ENCODE measurements at regions not wholly inside any gene's neighbourhood (a gene's known extent, or its start where the extent isn't known, plus 50 kb on each side); places are given as distances from the start of the nearest gene placed in this dataset.

DNA sequence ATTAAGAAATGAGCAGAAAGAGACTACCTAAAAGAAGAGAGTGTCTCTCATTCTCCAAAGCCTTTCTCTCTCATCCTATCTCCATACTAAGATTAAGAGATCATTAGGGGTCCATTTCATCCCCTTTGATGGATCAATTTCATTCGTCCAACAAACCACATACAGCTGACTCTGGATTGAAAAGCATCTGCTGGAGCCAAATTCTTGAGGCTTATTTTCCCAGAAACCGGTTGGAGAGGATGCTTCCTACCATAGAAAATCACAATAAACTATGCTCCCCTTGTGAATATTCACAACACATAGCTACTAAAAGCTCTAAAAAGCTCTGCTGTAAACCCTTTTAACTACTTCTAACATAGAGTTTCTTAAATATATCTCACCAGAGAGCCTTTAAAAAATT is 755.0 kb upstream of the ZNF608 start:
- H3K36me3 Mint-ChIP-seq = peaks cover 0 to 2% (median 0%) of the 10 kb centered on the region in 3 donors
- no peak for DNase-seq
- POLR2A ChIA-PET = no interaction called here
- no peak for ATAC-seq
- no peak overlapping the region for H3K4me3 Mint-ChIP-seq
- no peaks in the 10 kb centered on the region for H3K4me1 Mint-ChIP-seq
- H3K27ac Mint-ChIP-seq = no peak overlapping the region
- peaks cover 0 to 23% (median 0%) of the 10 kb centered on the region in 9 donors for H3K9me3 Mint-ChIP-seq
- peaks cover 0 to 1% (median 0%) of the 10 kb centered on the region in 5 donors for H3K27me3 Mint-ChIP-seq

GRCh38 chr5:125503946-125504345 is 757.5 kb upstream of the ZNF608 start:
- DNase-seq (no peak), ATAC-seq (no peak)
- no peak overlapping the region for H3K27ac Mint-ChIP-seq
- no peak overlapping the region for H3K4me3 Mint-ChIP-seq
- H3K27me3 Mint-ChIP-seq = peaks cover 0 to 1% (median 0%) of the 10 kb centered on the region in 5 donors
- peaks cover 0 to 2% (median 0%) of the 10 kb centered on the region in 3 donors for H3K36me3 Mint-ChIP-seq
- peaks cover 0 to 5% (median 2%) of the 10 kb centered on the region in 9 donors for H3K9me3 Mint-ChIP-seq
- POLR2A ChIA-PET = no interaction called here
- H3K4me1 Mint-ChIP-seq = no peaks in the 10 kb centered on the region

DNA sequence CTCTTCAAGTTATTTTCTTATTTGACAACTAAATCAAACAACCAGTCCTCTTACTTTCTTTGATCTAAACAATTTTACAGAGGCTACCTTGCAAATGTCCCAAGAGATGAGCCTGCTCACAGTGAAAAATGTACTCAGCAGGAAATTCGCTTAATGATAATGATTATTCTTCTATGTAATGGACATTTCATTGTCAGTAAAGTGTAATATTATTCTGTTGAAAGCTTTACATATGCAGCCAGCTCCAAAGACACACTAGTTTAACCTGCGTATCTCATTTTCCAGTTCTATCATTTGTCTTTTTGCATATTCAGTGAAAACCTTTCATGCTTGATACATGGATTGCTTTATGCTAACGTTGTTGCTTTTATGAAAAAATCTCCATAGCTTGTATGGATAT is 758.7 kb upstream of the ZNF608 start:
- Mint-ChIP-seq H3K9me3 (peaks cover 0 to 5% (median 0%) of the 10 kb centered on the region in 9 donors), H3K36me3 (peaks cover 0 to 2% (median 0%) of the 10 kb centered on the region in 3 donors), H3K27ac (no peak overlapping the region), H3K27me3 (peaks cover 0 to 1% (median 0%) of the 10 kb centered on the region in 5 donors), H3K4me1 (no peaks in the 10 kb centered on the region), H3K4me3 (no peak overlapping the region)
- no peak for DNase-seq
- POLR2A ChIA-PET = no interaction called here
- no peak for ATAC-seq

DNA sequence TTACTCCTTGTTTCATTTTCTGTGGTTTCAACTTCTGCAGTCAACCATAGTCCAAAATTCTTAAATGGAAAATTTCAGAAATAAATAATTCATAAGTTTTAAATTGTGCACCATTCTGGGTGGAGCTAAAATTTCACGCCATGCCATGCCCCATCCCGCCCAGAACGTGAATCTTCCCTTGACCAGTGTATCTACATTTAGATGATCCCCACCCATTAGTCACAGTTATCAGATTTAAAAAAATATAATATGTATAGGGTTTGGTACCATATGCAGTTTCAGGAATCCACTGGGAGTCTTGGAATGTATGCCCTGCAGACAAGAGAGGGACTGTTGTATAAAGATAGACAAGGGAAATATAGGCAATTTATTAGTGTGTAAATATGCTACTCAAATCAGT is 759.7 kb upstream of the ZNF608 start:
- no peak for ATAC-seq
- Mint-ChIP-seq H3K27me3 (peaks cover 0 to 1% (median 0%) of the 10 kb centered on the region in 5 donors), H3K36me3 (peaks cover 0 to 2% (median 0%) of the 10 kb centered on the region in 3 donors), H3K27ac (no peak overlapping the region), H3K4me3 (no peak overlapping the region), H3K9me3 (peaks cover 0 to 5% (median 0%) of the 10 kb centered on the region in 9 donors), H3K4me1 (no peaks in the 10 kb centered on the region)
- DNase-seq = no peak
- POLR2A ChIA-PET = no interaction called here

GRCh38 chr5:125508225-125508624 is 761.8 kb upstream of the ZNF608 start:
- peaks cover 0 to 10% (median 2%) of the 10 kb centered on the region in 9 donors for H3K9me3 Mint-ChIP-seq
- H3K4me3 Mint-ChIP-seq = no peak overlapping the region
- POLR2A ChIA-PET = no interaction called here
- H3K27me3 Mint-ChIP-seq = peaks cover 0 to 1% (median 0%) of the 10 kb centered on the region in 5 donors
- H3K4me1 Mint-ChIP-seq = no peaks in the 10 kb centered on the region
- DNase-seq (no peak), ATAC-seq (no peak)
- H3K36me3 Mint-ChIP-seq = no peaks in the 10 kb centered on the region
- no peak overlapping the region for H3K27ac Mint-ChIP-seq

- Mint-ChIP-seq H3K27me3 (no peaks in the 10 kb centered on the region), H3K36me3 (no peaks in the 10 kb centered on the region), H3K27ac (no peak overlapping the region), H3K4me3 (no peak overlapping the region), H3K4me1 (no peaks in the 10 kb centered on the region), H3K9me3 (peaks cover 0 to 10% (median 2%) of the 10 kb centered on the region in 9 donors)
- POLR2A ChIA-PET = no interaction called here
- DNase-seq (no peak), ATAC-seq (no peak)
Measured at GRCh38 chr5:125510651-125511050, 764.2 kb upstream of the ZNF608 start.

DNA sequence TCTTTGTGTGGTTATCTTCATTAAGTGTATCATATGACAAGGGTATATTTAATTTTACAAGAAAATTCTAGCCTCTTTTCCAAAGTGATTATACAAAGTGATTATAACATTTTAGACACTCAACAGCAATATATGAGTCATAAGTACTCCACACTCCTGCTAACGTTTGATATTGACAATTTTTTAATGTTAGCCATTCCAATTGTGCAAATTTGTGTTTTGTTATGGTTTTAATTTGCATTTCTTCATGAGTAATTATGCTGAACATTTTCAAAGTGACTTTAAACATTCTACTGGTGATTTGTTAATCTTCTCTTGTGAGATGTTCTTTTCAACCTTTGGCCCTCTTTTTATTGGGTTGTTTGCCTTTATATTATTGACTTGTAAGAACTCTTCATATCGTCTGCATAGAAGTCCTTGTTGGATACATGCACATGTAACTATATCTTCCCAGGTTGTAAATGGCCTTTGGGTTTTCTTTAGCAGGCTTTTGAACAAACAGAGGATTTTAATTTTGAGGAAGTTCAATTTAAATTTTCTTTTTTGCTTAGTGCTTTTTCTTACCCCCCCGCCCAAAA is 771.6 kb upstream of the ZNF608 start:
- H3K27ac Mint-ChIP-seq = no peak overlapping the region
- no peak overlapping the region for H3K4me3 Mint-ChIP-seq
- ATAC-seq (no peak), DNase-seq (no peak)
- peaks cover 0 to 11% (median 0%) of the 10 kb centered on the region in 9 donors for H3K9me3 Mint-ChIP-seq
- no peaks in the 10 kb centered on the region for H3K4me1 Mint-ChIP-seq
- no peaks in the 10 kb centered on the region for H3K27me3 Mint-ChIP-seq
- H3K36me3 Mint-ChIP-seq = no peaks in the 10 kb centered on the region
- POLR2A ChIA-PET = no interaction called here

DNA sequence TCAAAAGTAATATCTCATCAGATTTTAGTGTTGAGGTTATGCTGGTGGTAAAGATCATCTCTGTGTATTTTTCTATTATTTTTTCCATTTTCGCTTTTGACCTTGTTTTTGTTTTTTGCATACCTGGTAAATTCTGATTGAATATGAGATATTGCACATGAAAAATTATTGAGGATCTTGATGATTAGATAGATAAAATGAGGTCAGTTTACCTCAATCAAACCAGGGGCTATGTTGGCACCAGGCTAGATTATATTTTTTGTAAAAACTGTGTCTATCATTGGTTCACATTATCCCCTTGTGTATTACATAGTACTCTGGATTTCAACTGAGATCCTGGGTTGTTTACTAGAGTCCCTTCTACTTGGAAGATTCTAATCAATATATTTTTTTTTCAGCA is 774.9 kb upstream of the ZNF608 start:
- Mint-ChIP-seq H3K9me3 (peaks cover 0 to 8% (median 0%) of the 10 kb centered on the region in 9 donors), H3K4me3 (no peak overlapping the region), H3K27ac (no peak overlapping the region), H3K27me3 (no peaks in the 10 kb centered on the region), H3K4me1 (no peaks in the 10 kb centered on the region), H3K36me3 (no peaks in the 10 kb centered on the region)
- ATAC-seq (no peak), DNase-seq (no peak)
- POLR2A ChIA-PET = no interaction called here

DNA sequence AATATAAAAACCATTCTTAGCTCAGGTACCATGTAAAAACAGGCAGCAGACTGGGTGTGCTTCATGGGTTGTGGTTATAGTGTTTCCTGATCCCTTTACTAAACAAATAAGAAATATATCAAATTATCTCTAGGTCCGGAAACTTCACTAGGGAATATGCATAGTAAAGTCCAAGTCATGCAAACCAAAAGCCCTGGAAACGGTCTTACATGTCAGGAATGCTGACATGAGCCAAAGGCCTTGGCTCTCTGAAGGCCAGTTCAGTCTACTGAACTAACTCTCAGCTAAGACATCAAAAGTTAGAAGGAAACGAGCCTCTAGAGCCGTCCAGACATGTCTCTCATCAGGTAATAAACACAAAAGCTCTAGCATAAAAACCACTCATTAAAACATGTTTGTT is 778.9 kb upstream of the ZNF608 start:
- Mint-ChIP-seq H3K27ac (no peak overlapping the region), H3K4me3 (no peak overlapping the region), H3K9me3 (peaks cover 0 to 5% (median 0%) of the 10 kb centered on the region in 9 donors), H3K27me3 (no peaks in the 10 kb centered on the region), H3K36me3 (no peaks in the 10 kb centered on the region), H3K4me1 (no peaks in the 10 kb centered on the region)
- DNase-seq = no peak
- POLR2A ChIA-PET = no interaction called here
- ATAC-seq = no peak

- DNase-seq = no peak
- Mint-ChIP-seq H3K27me3 (no peaks in the 10 kb centered on the region), H3K4me1 (no peaks in the 10 kb centered on the region), H3K36me3 (no peaks in the 10 kb centered on the region), H3K27ac (no peak overlapping the region), H3K4me3 (no peak overlapping the region), H3K9me3 (peaks cover 0 to 2% (median 0%) of the 10 kb centered on the region in 9 donors)
- POLR2A ChIA-PET = no interaction called here
- no peak for ATAC-seq
Measured at GRCh38 chr5:125526966-125527365, 780.5 kb upstream of the ZNF608 start.

- no peaks in the 10 kb centered on the region for H3K36me3 Mint-ChIP-seq
- no peaks in the 10 kb centered on the region for H3K4me1 Mint-ChIP-seq
- no peaks in the 10 kb centered on the region for H3K27me3 Mint-ChIP-seq
- peaks cover 0 to 12% (median 2%) of the 10 kb centered on the region in 9 donors for H3K9me3 Mint-ChIP-seq
- H3K4me3 Mint-ChIP-seq = no peak overlapping the region
- POLR2A ChIA-PET = no interaction called here
- DNase-seq (no peak), ATAC-seq (no peak)
- no peak overlapping the region for H3K27ac Mint-ChIP-seq
Measured at GRCh38 chr5:125528881-125529280, 782.4 kb upstream of the ZNF608 start.

DNA sequence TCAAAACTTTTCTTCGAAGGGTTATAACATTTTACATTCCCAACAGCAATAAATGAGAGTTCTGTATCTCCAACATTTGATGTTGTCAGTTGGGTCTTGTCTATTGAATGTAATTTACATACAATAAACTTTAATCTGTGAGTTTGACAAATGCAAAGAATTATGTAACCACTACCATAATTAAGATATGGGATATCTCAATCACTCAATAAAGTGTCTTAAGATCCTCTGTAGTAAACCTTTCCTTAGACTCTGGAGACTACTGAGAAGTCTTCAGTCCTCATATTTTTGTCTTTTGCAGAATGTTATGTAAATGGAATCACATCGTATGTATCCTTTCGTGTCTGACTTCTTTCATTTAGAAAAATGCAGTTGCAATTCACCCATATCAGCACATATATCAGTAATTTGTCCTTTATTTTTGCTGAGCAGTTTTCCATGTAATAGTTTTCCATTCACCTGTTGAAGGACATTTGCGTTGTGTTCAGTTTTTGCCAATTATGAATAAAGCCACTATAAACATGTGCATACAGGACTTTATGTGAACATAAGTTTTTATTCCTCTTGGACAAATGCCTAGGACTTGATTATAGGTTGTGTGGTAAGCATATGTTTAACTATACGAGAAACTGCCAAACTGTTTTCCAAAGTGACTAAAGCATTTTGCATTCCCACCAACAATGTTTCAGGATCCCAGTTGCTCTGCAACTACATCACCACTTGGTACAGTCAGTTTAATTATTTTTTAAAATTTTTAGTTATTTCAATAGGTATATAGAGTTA is 784.6 kb upstream of the ZNF608 start:
- no peak for DNase-seq
- Mint-ChIP-seq H3K36me3 (no peaks in the 10 kb centered on the region), H3K27ac (no peak overlapping the region), H3K27me3 (no peaks in the 10 kb centered on the region), H3K4me1 (peaks cover 0 to 2% (median 0%) of the 10 kb centered on the region in 4 donors), H3K4me3 (no peak overlapping the region), H3K9me3 (peaks cover 0 to 20% (median 6%) of the 10 kb centered on the region in 9 donors)
- no peak for ATAC-seq
- POLR2A ChIA-PET = no interaction called here

- Mint-ChIP-seq H3K36me3 (no peaks in the 10 kb centered on the region), H3K27ac (no peak overlapping the region), H3K4me3 (no peak overlapping the region), H3K4me1 (peaks cover 0 to 10% (median 0%) of the 10 kb centered on the region in 4 donors), H3K9me3 (peaks cover 0 to 49% (median 20%) of the 10 kb centered on the region in 9 donors), H3K27me3 (no peaks in the 10 kb centered on the region)
- DNase-seq = no peak
- POLR2A ChIA-PET = no interaction called here
- no peak for ATAC-seq
Measured at GRCh38 chr5:125536095-125536494, 789.7 kb upstream of the ZNF608 start.
